HEK293T (cell line): ENCODE measurements at regions not wholly inside any gene's neighbourhood (a gene's known extent, or its start where the extent isn't known, plus 50 kb on each side); places are given as distances from the start of the nearest gene placed in this dataset.

ENCODE experiments used
- BHLHE40 ChIP-seq: fragments of 450-650 bp; IDR thresholded peaks from 2 replicates; pipeline ENCODE4 v1.6.1; 2016; ENCODE audit warnings: mild to moderate bottlenecking, moderate library complexity, borderline replicate concordance
- FOXA1 ChIP-seq: fragments of 450-650 bp; IDR thresholded peaks from 2 replicates; pipeline ENCODE4 v1.6.1; 2016; ENCODE audit warnings: mild to moderate bottlenecking
- FOXK2 ChIP-seq: fragments of 450-650 bp; IDR thresholded peaks from 2 replicates; pipeline ENCODE4 v1.6.1; 2016; ENCODE audit warnings: mild to moderate bottlenecking
- FOXM1 ChIP-seq: fragments of 450-650 bp; IDR thresholded peaks from 2 replicates; pipeline ENCODE4 v1.6.1; 2017; ENCODE audit warnings: mild to moderate bottlenecking, borderline replicate concordance
- PKNOX1 ChIP-seq: fragments of 450-650 bp; IDR thresholded peaks from 2 replicates; pipeline ENCODE4 v1.6.1; 2016
- SUZ12 ChIP-seq: fragments of 450-650 bp; IDR thresholded peaks from 2 replicates; pipeline ENCODE4 v1.6.1; 2016; ENCODE audit warnings: mild to moderate bottlenecking

GRCh38 chr12:91316161-91316906 lies 133.7 kb upstream of the DCN start:
- TF ChIP-seq FOXM1 = no peak
- no peak for TF ChIP-seq FOXK2
- no peak for TF ChIP-seq FOXA1
- no peak for TF ChIP-seq PKNOX1
- TF ChIP-seq BHLHE40 = no peak
- no peak for TF ChIP-seq SUZ12
